ENCODE measurements at regions not wholly inside any gene's neighbourhood (a gene's known extent, or its start where the extent isn't known, plus 50 kb on each side); places are given as distances from the start of the nearest gene placed in this dataset.
"Not testable (repeated sequence)": the region's sequence is repeated elsewhere in the genome, so short reads cannot be mapped to it uniquely, and the experiment has no call there.

- WGBS, 2 donors = 80 to 89% methylated on average over 2 of the region's 2 CpGs
These were observed 70.6 kb upstream of the SLC25A36 start for GRCh38 chr3:140871022-140871421.

GRCh38 chr3:140872165-140872564 is 69.5 kb upstream of the SLC25A36 start:
- 55 to 75% methylated on average over 4 of the region's 4 CpGs for WGBS, 2 donors
- not testable (repeated sequence) for H3K4me1 ChIP-seq (ENCODE audit: control insufficient read depth in 5 of 5, insufficient read depth in 5 of 5, low read length in 5 of 5); H3K9ac ChIP-seq (ENCODE audit: insufficient read depth in 1 of 2, low read length in 2 of 2); H3K36me3 ChIP-seq (ENCODE audit: control insufficient read depth in 4 of 4, insufficient read depth in 4 of 4, low read length in 4 of 4); ATAC-seq (ENCODE audit: insufficient read depth, low FRiP score); H3K27me3 ChIP-seq (ENCODE audit: control insufficient read depth in 3 of 3, insufficient read depth in 3 of 3, low read length in 2 of 3); H3K9me3 ChIP-seq (ENCODE audit: control insufficient read depth in 4 of 4, insufficient read depth in 3 of 4, low read length in 3 of 4); DNase-seq; H3K4me3 ChIP-seq; H3K27ac ChIP-seq (ENCODE audit: low read depth in 1 of 2, low read length in 1 of 2)

More at GRCh38 chr3:140871022-140871421, 70.6 kb upstream of the SLC25A36 start:
- Histone ChIP-seq H3K9me3 (ENCODE audit: control insufficient read depth in 4 of 4, insufficient read depth in 3 of 4, low read length in 3 of 4) (peaks cover 0 to 2% (median 0%) of the 10 kb centered on the region in 4 donors), H3K9ac (ENCODE audit: insufficient read depth in 1 of 2, low read length in 2 of 2) (no peak overlapping the region), H3K36me3 (ENCODE audit: control insufficient read depth in 4 of 4, insufficient read depth in 4 of 4, low read length in 4 of 4) (no peaks in the 10 kb centered on the region), H3K4me3 (no peak overlapping the region), H3K27me3 (ENCODE audit: control insufficient read depth in 3 of 3, insufficient read depth in 3 of 3, low read length in 2 of 3) (no peaks in the 10 kb centered on the region), H3K4me1 (ENCODE audit: control insufficient read depth in 5 of 5, insufficient read depth in 5 of 5, low read length in 5 of 5) (no peaks in the 10 kb centered on the region), H3K27ac (ENCODE audit: low read depth in 1 of 2, low read length in 1 of 2) (no peak overlapping the region)
- ATAC-seq (ENCODE audit: insufficient read depth, low FRiP score) = no peak
- TF ChIP-seq CTCF (IDR thresholded peaks at IDR 0.05; ENCODE audit: control extremely low read depth, extremely low read depth) = no peak
- no peak for DNase-seq

- ATAC-seq (ENCODE audit: insufficient read depth, low FRiP score) = no peak
- no peaks in the 10 kb centered on the region for H3K27me3 ChIP-seq (ENCODE audit: control insufficient read depth in 3 of 3, insufficient read depth in 3 of 3, low read length in 2 of 3)
- no peak overlapping the region for H3K4me3 ChIP-seq
- no peak for TF ChIP-seq CTCF (IDR thresholded peaks at IDR 0.05; ENCODE audit: control extremely low read depth, extremely low read depth)
- no peaks in the 10 kb centered on the region for H3K36me3 ChIP-seq (ENCODE audit: control insufficient read depth in 4 of 4, insufficient read depth in 4 of 4, low read length in 4 of 4)
- peaks cover 0 to 5% (median 1%) of the 10 kb centered on the region in 4 donors for H3K9me3 ChIP-seq (ENCODE audit: control insufficient read depth in 4 of 4, insufficient read depth in 3 of 4, low read length in 3 of 4)
- WGBS, 2 donors = 52 to 60% methylated on average over 4 of the region's 4 CpGs
- H3K9ac ChIP-seq (ENCODE audit: insufficient read depth in 1 of 2, low read length in 2 of 2) = no peak overlapping the region
- no peak for DNase-seq
- H3K27ac ChIP-seq (ENCODE audit: low read depth in 1 of 2, low read length in 1 of 2) = no peak overlapping the region
- H3K4me1 ChIP-seq (ENCODE audit: control insufficient read depth in 5 of 5, insufficient read depth in 5 of 5, low read length in 5 of 5) = no peaks in the 10 kb centered on the region
These were observed 58.1 kb upstream of the SLC25A36 start for GRCh38 chr3:140883428-140884040.

GRCh38 chr3:140885697-140886096 is 55.9 kb upstream of the SLC25A36 start:
- not testable (repeated sequence) for H3K4me1 ChIP-seq (ENCODE audit: control insufficient read depth in 5 of 5, insufficient read depth in 5 of 5, low read length in 5 of 5); H3K9ac ChIP-seq (ENCODE audit: insufficient read depth in 1 of 2, low read length in 2 of 2); H3K27ac ChIP-seq (ENCODE audit: low read depth in 1 of 2, low read length in 1 of 2); DNase-seq; H3K4me3 ChIP-seq; H3K9me3 ChIP-seq (ENCODE audit: control insufficient read depth in 4 of 4, insufficient read depth in 3 of 4, low read length in 3 of 4); ATAC-seq (ENCODE audit: insufficient read depth, low FRiP score); H3K27me3 ChIP-seq (ENCODE audit: control insufficient read depth in 3 of 3, insufficient read depth in 3 of 3, low read length in 2 of 3); H3K36me3 ChIP-seq (ENCODE audit: control insufficient read depth in 4 of 4, insufficient read depth in 4 of 4, low read length in 4 of 4)
